Forelimb muscle (tissue), 1 donor: ENCODE measurements at regions not wholly inside any gene's neighbourhood (a gene's known extent, or its start where the extent isn't known, plus 50 kb on each side); places are given as distances from the start of the nearest gene placed in this dataset.

Experiments
- DNase-seq: peaks from one replicate; pipeline ENCODE4 v3.0.0-alpha.2; 2013; ENCODE audit warnings: low read depth

- DNase-seq, result no peak
Observed at GRCh38 chr3:55343486-55344357, 143.4 kb downstream of the WNT5A start.

- DNase-seq, result no peak
Observed at GRCh38 chr3:55341502-55342031, 145.5 kb downstream of the WNT5A start.

- no peak for DNase-seq
Observed at GRCh38 chr3:55339819-55340218, 147.3 kb downstream of the WNT5A start.

GRCh38 chr3:55339390-55339789, 147.7 kb downstream of the WNT5A start:
- no peak for DNase-seq

GRCh38 chr3:55337641-55338180, 149.4 kb downstream of the WNT5A start:
- DNase-seq, result no peak

- no peak for DNase-seq
Observed at GRCh38 chr3:55333923-55334322, 153.2 kb downstream of the WNT5A start.

GRCh38 chr3:55333046-55333445, 154.1 kb downstream of the WNT5A start:
- DNase-seq, result no peak

GRCh38 chr3:55332176-55332575, 154.9 kb downstream of the WNT5A start:
- DNase-seq, result no peak

GRCh38 chr3:55331524-55331923, 155.6 kb downstream of the WNT5A start:
- no peak for DNase-seq

- DNase-seq, result no peak
Observed at GRCh38 chr3:55330756-55331155, 156.3 kb downstream of the WNT5A start.

GRCh38 chr3:55330355-55330754, 156.8 kb downstream of the WNT5A start:
- no peak for DNase-seq

GRCh38 chr3:55329849-55330248, 157.3 kb downstream of the WNT5A start:
- no peak for DNase-seq

GRCh38 chr3:55327131-55327920, 159.8 kb downstream of the WNT5A start:
- DNase-seq, result no peak

- DNase-seq, result no peak
Observed at GRCh38 chr3:55322638-55323037, 164.5 kb downstream of the WNT5A start.

- DNase-seq, result no peak
Observed at GRCh38 chr3:55320928-55321327, 166.2 kb downstream of the WNT5A start.

GRCh38 chr3:55315396-55315795, 171.7 kb downstream of the WNT5A start:
- no peak for DNase-seq

GRCh38 chr3:55313666-55314065, 173.4 kb downstream of the WNT5A start:
- DNase-seq, result no peak

GRCh38 chr3:55309336-55309735, 177.8 kb downstream of the WNT5A start:
- no peak for DNase-seq

- DNase-seq, result no peak
Observed at GRCh38 chr3:55307622-55308021, 179.5 kb downstream of the WNT5A start.

- no peak for DNase-seq
Observed at GRCh38 chr3:55305696-55306485, 181.2 kb downstream of the WNT5A start.

GRCh38 chr3:55300701-55301100, 186.4 kb downstream of the WNT5A start:
- no peak for DNase-seq

- no peak for DNase-seq
Observed at GRCh38 chr3:55297706-55298105, 189.4 kb downstream of the WNT5A start.
